Renal pelvis (tissue), 1 donor: ENCODE measurements at regions not wholly inside any gene's neighbourhood (a gene's known extent, or its start where the extent isn't known, plus 50 kb on each side); places are given as distances from the start of the nearest gene placed in this dataset.

Source experiments
- DNase-seq: peaks from one replicate; pipeline ENCODE4 v3.0.0-alpha.2; 2013

- no peak for DNase-seq
These were observed 1047.8 kb upstream of the NXPH2 start for GRCh38 chr2:139828011-139828410.

- DNase-seq = no peak
These were observed 1045.5 kb upstream of the NXPH2 start for GRCh38 chr2:139825726-139826125.

- DNase-seq = no peak
These were observed 1039.1 kb upstream of the NXPH2 start for GRCh38 chr2:139819273-139819796.

DNA sequence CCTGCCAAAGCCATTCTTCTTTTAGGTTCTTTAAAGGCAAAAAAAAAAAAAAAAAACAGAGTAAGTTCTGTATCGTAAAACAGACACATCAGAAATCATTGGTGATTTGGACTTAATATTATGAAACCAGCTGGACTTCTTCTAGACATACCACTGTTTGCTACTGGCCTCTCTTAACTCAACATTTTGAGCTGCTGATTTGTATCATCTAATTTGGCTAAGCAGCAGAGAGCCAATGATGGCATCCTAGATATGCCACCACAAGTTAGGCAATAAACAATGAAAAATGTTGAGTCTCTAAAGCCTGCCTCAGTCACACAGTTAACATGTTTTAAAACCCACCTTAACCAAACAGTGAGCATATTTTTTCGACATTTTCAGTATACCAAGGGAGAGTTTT is 1034.3 kb upstream of the NXPH2 start:
- no peak for DNase-seq

DNA sequence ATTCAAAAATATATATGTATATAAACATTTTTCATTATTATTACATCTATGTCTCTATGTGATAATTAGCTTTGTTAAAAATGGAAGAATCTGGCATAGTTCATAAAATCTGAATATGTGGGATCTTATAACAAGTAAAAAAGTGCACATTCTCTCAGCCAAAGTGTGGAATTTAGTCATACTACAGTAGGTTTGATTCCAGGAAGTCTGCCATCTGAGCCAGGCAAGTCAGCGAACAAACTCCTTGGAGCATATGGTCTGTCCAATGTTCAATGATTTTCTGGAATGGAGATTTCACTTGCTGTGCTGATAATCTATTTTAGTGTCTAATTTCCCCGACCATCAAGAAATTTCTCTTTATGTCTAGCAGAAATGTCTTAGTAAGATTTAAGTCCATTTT is 1033.2 kb upstream of the NXPH2 start:
- DNase-seq = no peak

- DNase-seq = no peak
These were observed 1025.3 kb upstream of the NXPH2 start for GRCh38 chr2:139805441-139805840.

DNA sequence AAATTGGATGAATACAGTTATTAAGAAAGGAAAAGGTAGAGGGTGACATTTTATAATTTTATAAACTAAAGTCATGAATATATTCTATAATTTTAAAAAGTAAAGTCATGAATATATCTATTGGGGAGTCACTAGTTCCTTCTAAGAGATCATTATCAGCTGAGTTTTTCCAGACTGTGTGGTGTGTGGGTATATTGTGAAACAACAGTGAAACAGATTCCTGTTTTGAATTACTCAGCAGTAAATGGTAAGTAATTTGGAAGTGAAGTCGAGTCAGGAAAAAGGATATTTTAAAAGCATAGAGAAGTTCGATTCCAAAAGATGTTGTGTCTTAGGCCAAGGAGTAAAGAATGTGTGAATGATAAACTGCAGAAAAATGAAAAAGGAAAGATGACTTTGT is 1018.2 kb upstream of the NXPH2 start:
- DNase-seq = no peak

DNA sequence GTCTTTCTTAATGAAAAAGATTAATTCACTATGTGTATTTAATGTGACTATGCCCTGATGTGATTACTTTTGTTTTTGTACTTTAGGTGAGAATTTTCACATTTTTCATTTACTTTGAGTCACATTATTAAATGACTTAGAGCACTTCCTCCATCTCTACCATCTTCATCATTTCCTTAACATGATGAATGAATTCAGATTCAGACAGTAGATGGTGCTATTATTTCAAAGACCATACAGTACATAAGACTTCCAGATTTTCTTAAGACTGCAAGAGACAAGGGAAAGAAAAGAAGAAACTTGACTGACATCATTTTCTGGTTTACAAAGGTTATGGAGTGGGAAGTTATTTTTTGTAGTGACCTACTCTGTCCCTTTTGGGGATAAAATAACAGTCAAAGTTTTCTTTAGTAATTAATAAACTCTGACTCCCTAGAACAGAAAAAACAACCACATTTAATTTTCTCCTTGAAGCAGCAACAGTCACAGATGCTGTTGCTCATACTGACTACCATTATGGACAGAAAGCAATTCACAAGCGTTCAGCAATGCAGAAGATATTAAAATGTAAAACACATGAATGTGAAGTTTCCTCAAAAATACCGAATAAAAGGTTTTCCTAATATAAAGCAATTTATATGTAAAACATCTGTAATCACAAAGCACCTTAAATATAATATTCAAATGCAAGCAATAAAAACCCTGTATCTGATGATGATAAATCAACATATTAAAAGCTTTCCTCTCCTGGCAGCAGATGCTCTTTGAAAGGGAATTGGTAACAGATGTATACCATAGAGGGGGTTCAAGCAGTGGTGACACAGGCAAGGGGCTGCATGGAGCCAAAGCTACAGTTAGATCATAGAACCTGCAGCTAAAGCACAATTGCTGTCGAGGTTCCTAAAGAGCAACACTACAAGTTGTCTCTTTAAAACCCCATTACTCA is 1010.9 kb upstream of the NXPH2 start:
- DNase-seq = peak; percentile 57

GRCh38 chr2:139790136-139790535 is 1009.9 kb upstream of the NXPH2 start:
- peak; percentile 31 for DNase-seq

GRCh38 chr2:139778732-139779131 is 998.5 kb upstream of the NXPH2 start:
- no peak for DNase-seq

DNA sequence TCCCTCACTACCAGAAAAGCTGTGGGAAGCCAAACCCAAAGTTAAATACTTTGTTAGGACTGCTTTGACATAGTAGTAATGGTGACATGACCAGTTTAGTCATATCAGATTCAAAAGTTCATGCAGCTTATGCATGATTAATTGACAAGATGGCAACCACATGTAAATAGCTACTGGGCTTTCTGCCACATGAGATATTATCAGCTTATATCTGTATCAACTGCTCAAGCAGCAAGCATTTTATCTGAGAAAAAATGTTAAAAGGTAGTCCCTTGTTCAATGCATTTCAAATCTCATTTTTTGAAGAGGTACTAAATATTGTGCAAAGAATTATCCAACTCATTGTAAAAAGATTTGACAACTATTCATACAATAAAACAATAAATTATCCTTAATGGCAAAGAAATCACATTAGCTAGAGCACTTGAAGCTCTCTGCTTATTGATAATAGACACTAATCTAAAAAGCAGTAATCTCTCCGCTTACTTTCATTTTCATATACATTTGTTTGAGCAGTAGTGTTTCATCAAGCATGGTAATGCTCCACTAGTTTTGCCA is 993.6 kb upstream of the NXPH2 start:
- DNase-seq = no peak

GRCh38 chr2:139769633-139770032 is 989.4 kb upstream of the NXPH2 start:
- no peak for DNase-seq

DNA sequence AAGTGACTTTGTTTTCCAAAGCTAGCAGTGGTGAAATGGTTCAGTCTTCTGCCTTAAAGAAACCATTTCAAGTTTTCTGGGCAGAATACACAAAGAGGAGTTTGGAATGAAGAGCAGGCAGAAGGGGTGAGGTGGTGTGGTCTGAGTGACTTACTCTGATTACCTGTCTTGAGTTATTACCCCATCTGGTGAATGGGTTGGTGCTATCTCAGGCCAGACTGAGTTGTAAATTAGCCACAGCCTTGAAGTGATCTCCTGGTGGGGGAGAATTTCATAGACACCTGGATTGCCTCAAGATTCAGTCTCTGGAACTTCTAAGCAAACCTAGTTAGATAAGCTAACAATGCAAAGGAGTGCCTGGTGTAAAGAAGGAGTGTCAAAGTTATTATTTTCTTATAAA is 983.5 kb upstream of the NXPH2 start:
- no peak for DNase-seq

DNA sequence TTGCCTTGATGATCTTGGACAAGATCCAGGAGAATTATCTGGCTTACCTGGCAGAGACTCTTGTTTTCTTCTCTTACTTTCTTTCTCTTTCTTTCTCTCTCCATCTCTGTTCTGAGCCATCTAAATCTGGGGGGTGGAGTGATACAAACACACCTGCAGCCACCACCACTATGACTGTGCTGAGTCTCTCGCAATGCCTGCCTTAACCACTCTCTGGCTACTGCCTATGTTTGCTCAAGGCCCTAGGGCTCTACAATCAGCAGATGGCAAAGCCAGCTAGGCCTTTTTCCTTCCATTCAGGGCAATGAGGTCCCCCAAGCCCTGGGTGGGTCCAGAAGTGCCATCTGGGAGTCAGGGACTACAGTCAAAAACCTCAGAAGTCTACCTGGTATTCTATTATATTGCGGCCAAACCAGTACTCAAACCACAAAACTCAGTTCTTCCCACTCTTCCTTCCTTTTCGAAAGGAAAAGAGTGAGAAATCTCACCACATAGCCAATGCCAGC is 978.9 kb upstream of the NXPH2 start:
- no peak for DNase-seq

DNA sequence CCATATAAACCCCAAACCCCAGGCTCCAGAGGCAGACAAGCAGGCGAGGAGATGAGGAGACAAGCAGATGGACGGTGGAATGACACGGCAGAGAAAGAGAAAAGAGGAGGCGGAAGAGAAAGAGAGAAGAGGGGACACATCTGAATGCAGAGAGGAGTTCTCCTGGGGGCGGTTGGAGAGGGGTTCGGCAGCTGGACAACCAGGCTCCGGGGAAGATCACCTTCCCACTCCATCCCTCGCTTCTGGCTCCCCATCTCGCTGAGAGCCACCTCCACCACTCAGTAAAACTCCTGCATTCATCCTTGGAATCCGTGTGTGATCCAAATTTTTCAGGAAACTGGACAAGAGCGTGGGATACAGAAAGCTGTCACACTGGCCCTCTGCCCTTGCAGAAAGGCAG is 966.7 kb upstream of the NXPH2 start:
- DNase-seq = no peak

- DNase-seq = no peak
These were observed 964.1 kb upstream of the NXPH2 start for GRCh38 chr2:139744273-139744672.

GRCh38 chr2:139742216-139743172 is 962.3 kb upstream of the NXPH2 start:
- no peak for DNase-seq

DNA sequence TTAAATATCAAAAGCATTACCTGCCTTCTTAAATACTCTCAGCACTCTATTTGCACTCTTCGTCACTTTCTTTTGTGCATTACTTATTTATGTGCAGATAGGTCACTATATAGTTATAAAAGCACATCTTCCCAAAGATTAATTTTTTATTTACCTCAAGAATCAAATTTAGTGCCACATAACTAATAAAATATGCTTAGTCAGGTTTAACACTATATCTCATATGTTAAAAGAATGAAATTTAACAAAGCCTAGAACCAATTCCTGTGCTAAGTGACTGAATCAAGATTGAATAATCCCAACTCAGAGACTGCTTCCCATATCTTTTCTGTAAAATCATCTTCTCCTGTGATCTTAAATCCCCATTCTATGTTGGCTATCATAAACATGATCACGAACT is 957.5 kb upstream of the NXPH2 start:
- no peak for DNase-seq

GRCh38 chr2:139730197-139730596 is 950.0 kb upstream of the NXPH2 start:
- DNase-seq = no peak

GRCh38 chr2:139721411-139721995 is 941.3 kb upstream of the NXPH2 start:
- peak; percentile 0 for DNase-seq

GRCh38 chr2:139720056-139720455 is 939.9 kb upstream of the NXPH2 start:
- DNase-seq = no peak

DNA sequence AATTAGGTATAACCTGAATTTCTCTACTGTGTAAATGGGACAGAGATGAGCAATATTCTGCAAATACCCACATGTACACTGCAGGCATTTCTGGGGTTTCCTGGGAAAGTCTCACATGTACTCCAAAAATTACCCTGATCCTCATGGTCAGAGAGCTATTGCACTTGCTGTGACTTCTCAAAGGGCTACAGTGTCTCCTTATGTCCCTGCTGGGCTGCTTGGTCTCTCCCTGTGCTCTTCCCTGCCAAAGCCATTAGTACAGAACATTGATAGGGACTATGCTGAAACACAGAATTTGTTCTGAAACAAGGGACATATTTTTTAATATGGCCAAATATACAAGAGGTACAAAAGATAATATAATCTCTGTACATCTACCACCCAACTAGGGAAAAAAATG is 924.4 kb upstream of the NXPH2 start:
- no peak for DNase-seq
